B cell (primary cell): ENCODE measurements at regions not wholly inside any gene's neighbourhood (a gene's known extent, or its start where the extent isn't known, plus 50 kb on each side); places are given as distances from the start of the nearest gene placed in this dataset.

Experiments
- ATAC-seq: fragments of 200-7000 bp; cut with Tn5 transposase; one replicate; pipeline ENCODE4 v1.10.0; 2021; ENCODE audit warnings: low read depth, mild to moderate bottlenecking, moderate number of reproducible peaks, moderate library complexity
- CTCF ChIA-PET: fragments of 350-600 bp; sonication (Branson Sonifier 250); formaldehyde crosslinking; loops from one replicate; lab custom pipeline; 2021; ENCODE audit warnings: antibody characterized with exemption, inconsistent platforms; lab: Charles Lee
- POLR2A ChIA-PET: fragments of 350-600 bp; sonication (Branson Sonifier 250); formaldehyde crosslinking; loops from one replicate; lab custom pipeline; 2021; ENCODE audit warnings: antibody characterized with exemption; lab: Charles Lee
- DNase-seq: peaks from one replicate; pipeline ENCODE4 v3.0.0; 2013
- H2AFZ ChIP-seq: 2 replicates; pipeline ENCODE4 v1.6.1; 2012; ENCODE audit warnings: mild to moderate bottlenecking, low read depth, low read length; ENCODE audit not compliant: insufficient read depth, poor library complexity, severe bottlenecking
- H3K27ac ChIP-seq, 2 donors: 1 replicate in 1 of 2; 2 replicates in 1 of 2; pipeline ENCODE4 v1.5.1; 2012 to 2013; ENCODE audit warnings: low read length in 2 of 2, mild to moderate bottlenecking in 2 of 2, moderate library complexity in 1 of 2
- H3K27me3 ChIP-seq, 4 experiments: fragments of 200-600 bp in 1 of 4; sonication (generic) in 1 of 4; replicated peaks in 1 of 4; 1 replicate in 2 of 4; 2 replicates in 2 of 4; pipeline versions ENCODE4 v1.6.1 to v1.7.0; 2013 to 2016; ENCODE audit warnings: low read length in 3 of 4, mild to moderate bottlenecking in 2 of 4, mixed read lengths in 1 of 4, moderate library complexity in 1 of 4; ENCODE audit not compliant: insufficient read depth in 4 of 4, control insufficient read depth in 3 of 4; ENCODE audit errors: control extremely low read depth in 1 of 4
- H3K36me3 ChIP-seq, 2 experiments: replicated peaks in 1 of 2; 1 replicate in 1 of 2; 2 replicates in 1 of 2; pipeline versions ENCODE4 v1.6.1 to v1.7.1; 2013; ENCODE audit warnings: low read length in 1 of 2; ENCODE audit not compliant: insufficient read depth in 2 of 2, control insufficient read depth in 1 of 2; ENCODE audit errors: control extremely low read depth in 1 of 2, extremely low read depth in 1 of 2
- H3K4me1 ChIP-seq, 2 donors: fragments of 200-600 bp in 1 of 2; sonication (generic) in 1 of 2; 1 replicate in 1 of 2; 2 replicates in 1 of 2; pipeline versions ENCODE4 v1.5.1 to v1.6.1; 2013 to 2017; ENCODE audit warnings: low read length in 2 of 2; ENCODE audit not compliant: control insufficient read depth in 2 of 2, insufficient read depth in 2 of 2
- H3K4me2 ChIP-seq: replicated peaks from 2 replicates; pipeline ENCODE3; 2012; ENCODE audit warnings: mild to moderate bottlenecking, low read depth, low read length; ENCODE audit not compliant: poor library complexity, severe bottlenecking
- H3K4me3 ChIP-seq, 5 experiments: fragments of 200-600 bp in 1 of 5; sonication (generic) in 1 of 5; 1 replicate in 3 of 5; 2 replicates in 2 of 5; pipeline versions ENCODE4 v1.5.1 to v1.7.0; 2011 to 2016; ENCODE audit warnings: low read length in 4 of 5, mild to moderate bottlenecking in 4 of 5, low read depth in 2 of 5, control low read depth in 1 of 5, moderate library complexity in 1 of 5; ENCODE audit not compliant: insufficient read depth in 1 of 5; ENCODE audit errors: control extremely low read depth in 1 of 5, extremely low read depth in 1 of 5
- H3K79me2 ChIP-seq: fragments of 200-600 bp; sonication (generic); one replicate; pipeline ENCODE4 v1.6.0; 2016; ENCODE audit warnings: low read length; ENCODE audit not compliant: control insufficient read depth, insufficient read depth
- H3K9ac ChIP-seq: fragments of 200-600 bp; sonication (generic); 2 replicates; pipeline ENCODE4 v1.6.1; 2017; ENCODE audit warnings: mild to moderate bottlenecking, low read length, moderate library complexity
- H3K9me3 ChIP-seq, 3 donors: one replicate each; pipeline versions ENCODE4 v1.6.1 to v1.7.1; 2013; ENCODE audit warnings: low read length in 2 of 3; ENCODE audit not compliant: control insufficient read depth in 2 of 3, insufficient read depth in 1 of 3; ENCODE audit errors: control extremely low read depth in 1 of 3
- H4K20me1 ChIP-seq: 2 replicates; pipeline ENCODE4 v1.6.0; 2012; ENCODE audit warnings: mild to moderate bottlenecking, low read length; ENCODE audit not compliant: insufficient read depth, control insufficient read depth, poor library complexity, severe bottlenecking
- H3K27ac Mint-ChIP-seq: one replicate; pipeline ENCODE4 v1.8.0; 2021; ENCODE audit warnings: mixed read lengths
- H3K27me3 Mint-ChIP-seq: one replicate; pipeline ENCODE4 v1.8.0; 2021; ENCODE audit warnings: mixed read lengths
- H3K4me1 Mint-ChIP-seq: one replicate; pipeline ENCODE4 v1.8.0; 2021; ENCODE audit warnings: mixed read lengths
- H3K4me3 Mint-ChIP-seq: one replicate; pipeline ENCODE4 v1.8.0; 2021; ENCODE audit warnings: mixed read lengths
- H3K9me3 Mint-ChIP-seq: one replicate; pipeline ENCODE4 v1.8.0; 2022; ENCODE audit warnings: mixed read lengths; ENCODE audit not compliant: insufficient read depth
- CTCF ChIP-seq: fragments of 200-600 bp; IDR thresholded peaks from one replicate; pipeline ENCODE4 v1.8.0; 2022; ENCODE audit warnings: antibody characterized with exemption, mild to moderate bottlenecking
- EZH2 ChIP-seq: IDR thresholded peaks from 2 replicates; pipeline ENCODE4 v1.6.1; 2012; ENCODE audit warnings: borderline replicate concordance, low read depth, mild to moderate bottlenecking, moderate library complexity, low read length; ENCODE audit not compliant: insufficient read depth, poor library complexity, severe bottlenecking
- WGBS: methylation state at CpG from one replicate; pipeline ENCODE4 v1.1.5; 2013; ENCODE audit warnings: missing lambda C conversion rate; ENCODE audit not compliant: insufficient coverage; 5-methylcytosine and 5-hydroxymethylcytosine counted together
- intact Hi-C: fragments of 100-400 bp; cut with micrococcal nuclease; formaldehyde crosslinking; loops from one replicate; pipeline ENCODE4 v1.10.0; 2022

- no peak overlapping the region for H3K27ac ChIP-seq
- H3K4me1 ChIP-seq = no peaks in the 10 kb centered on the region
- H3K27me3 ChIP-seq = peaks cover 0 to 4% (median 2%) of the 10 kb centered on the region in 4 experiments
- H3K9ac ChIP-seq = no peak overlapping the region
- no peaks in the 10 kb centered on the region for H3K4me1 Mint-ChIP-seq
- peaks cover 6% of the 10 kb centered on the region for H3K9me3 Mint-ChIP-seq
- peaks cover 0 to 7% (median 0%) of the 10 kb centered on the region in 3 donors for H3K9me3 ChIP-seq
- TF ChIP-seq CTCF (no peak), EZH2 (no peak)
- H4K20me1 ChIP-seq = no peaks in the 10 kb centered on the region
- no peaks in the 10 kb centered on the region for H3K36me3 ChIP-seq
- peaks cover 8% of the 10 kb centered on the region for H3K27me3 Mint-ChIP-seq
- ATAC-seq (no peak), DNase-seq (no peak)
- H3K79me2 ChIP-seq = no peaks in the 10 kb centered on the region
- ChIA-PET POLR2A (no interaction called here), CTCF (no interaction called here)
- no peak overlapping the region for H3K27ac Mint-ChIP-seq
- no peak overlapping the region for H3K4me3 Mint-ChIP-seq
- intact Hi-C loops = no loop called here
- no peak overlapping the region for H3K4me3 ChIP-seq
- H2AFZ ChIP-seq = no peak overlapping the region
- H3K4me2 ChIP-seq = no peak overlapping the region
Measured at GRCh38 chr18:22603902-22604301, 186.2 kb upstream of the CTAGE1 start.

GRCh38 chr18:22604390-22604985 is 186.8 kb upstream of the CTAGE1 start:
- Histone ChIP-seq H3K4me2 (no peak overlapping the region), H3K36me3 (no peaks in the 10 kb centered on the region), H3K9me3 (peaks cover 0 to 7% (median 0%) of the 10 kb centered on the region in 3 donors), H3K4me3 (no peak overlapping the region), H2AFZ (no peak overlapping the region), H3K27me3 (peaks cover 0 to 4% (median 2%) of the 10 kb centered on the region in 4 experiments), H3K4me1 (no peaks in the 10 kb centered on the region), H3K9ac (no peak overlapping the region), H3K79me2 (no peaks in the 10 kb centered on the region), H4K20me1 (no peaks in the 10 kb centered on the region), H3K27ac (no peak overlapping the region)
- Mint-ChIP-seq H3K27me3 (peaks cover 4% of the 10 kb centered on the region), H3K9me3 (peaks cover 2% of the 10 kb centered on the region), H3K4me3 (no peak overlapping the region), H3K27ac (no peak overlapping the region), H3K4me1 (no peaks in the 10 kb centered on the region)
- no peak for DNase-seq
- intact Hi-C loops = no loop called here
- ChIA-PET CTCF (no interaction called here), POLR2A (no interaction called here)
- no peak for TF ChIP-seq EZH2
- TF ChIP-seq CTCF = no peak
- 97% methylated on average over 9 of the region's 10 CpGs for WGBS
- ATAC-seq = no peak
